ENCODE measurements at regions not wholly inside any gene's neighbourhood (a gene's known extent, or its start where the extent isn't known, plus 50 kb on each side); places are given as distances from the start of the nearest gene placed in this dataset.

DNA sequence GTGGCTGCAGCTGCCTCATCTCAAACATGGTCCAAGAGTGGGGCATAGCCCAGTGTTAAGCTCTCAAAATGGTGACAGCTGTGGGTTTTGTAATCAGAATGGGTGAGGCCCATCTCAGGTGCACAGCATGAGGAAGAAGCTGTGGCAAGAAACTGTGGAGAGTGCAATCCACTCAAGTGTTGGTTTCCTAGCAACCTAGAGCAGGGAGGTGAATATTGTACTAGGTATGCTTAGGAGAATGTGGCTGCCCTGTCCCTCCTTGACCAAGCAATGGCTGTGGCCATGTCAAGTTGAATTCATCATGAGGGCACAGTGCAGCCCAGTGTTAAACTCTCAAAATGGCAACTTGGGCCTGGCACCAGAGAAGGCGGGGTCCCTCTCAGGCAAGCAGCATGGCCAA lies 160.5 kb upstream of the KCNN2 start:
- H3K27me3 ChIP-seq (ENCODE audit: low read length): no peaks in the 10 kb centered on the region
- no peaks in the 10 kb centered on the region for H3F3A ChIP-seq (ENCODE audit: insufficient read depth)

DNA sequence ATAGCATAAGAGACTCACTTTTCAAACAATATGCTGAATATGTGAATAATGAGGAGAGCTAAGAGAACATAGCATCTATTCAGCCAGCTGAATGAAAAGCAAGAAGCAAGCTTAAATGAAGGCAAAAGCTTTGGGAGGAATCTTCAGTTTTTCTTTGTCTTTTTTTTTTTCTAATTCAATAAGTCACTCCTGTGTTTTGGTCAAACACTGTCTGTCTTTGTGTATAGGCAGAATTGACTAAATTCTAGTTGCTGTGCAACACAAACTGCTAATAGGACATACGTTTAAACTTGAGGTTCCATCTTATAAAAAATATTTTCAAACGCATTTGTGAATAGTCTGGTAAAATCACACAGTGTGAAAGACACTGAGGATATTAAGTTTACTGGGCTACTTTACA lies 156.9 kb upstream of the KCNN2 start:
- no peak overlapping the region for H3K4me2 ChIP-seq (ENCODE audit: low read depth, low read length, poor library complexity, severe bottlenecking)
- TF ChIP-seq, protein P1, sequence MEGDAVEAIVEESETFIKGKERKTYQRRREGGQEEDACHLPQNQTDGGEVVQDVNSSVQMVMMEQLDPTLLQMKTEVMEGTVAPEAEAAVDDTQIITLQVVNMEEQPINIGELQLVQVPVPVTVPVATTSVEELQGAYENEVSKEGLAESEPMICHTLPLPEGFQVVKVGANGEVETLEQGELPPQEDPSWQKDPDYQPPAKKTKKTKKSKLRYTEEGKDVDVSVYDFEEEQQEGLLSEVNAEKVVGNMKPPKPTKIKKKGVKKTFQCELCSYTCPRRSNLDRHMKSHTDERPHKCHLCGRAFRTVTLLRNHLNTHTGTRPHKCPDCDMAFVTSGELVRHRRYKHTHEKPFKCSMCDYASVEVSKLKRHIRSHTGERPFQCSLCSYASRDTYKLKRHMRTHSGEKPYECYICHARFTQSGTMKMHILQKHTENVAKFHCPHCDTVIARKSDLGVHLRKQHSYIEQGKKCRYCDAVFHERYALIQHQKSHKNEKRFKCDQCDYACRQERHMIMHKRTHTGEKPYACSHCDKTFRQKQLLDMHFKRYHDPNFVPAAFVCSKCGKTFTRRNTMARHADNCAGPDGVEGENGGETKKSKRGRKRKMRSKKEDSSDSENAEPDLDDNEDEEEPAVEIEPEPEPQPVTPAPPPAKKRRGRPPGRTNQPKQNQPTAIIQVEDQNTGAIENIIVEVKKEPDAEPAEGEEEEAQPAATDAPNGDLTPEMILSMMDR (IDR thresholded peaks at IDR 0.05; ENCODE audit: insufficient read depth, low read length, poor library complexity, severe bottlenecking): no peak
- TF ChIP-seq EZH2phosphoT487 (conservative IDR thresholded peaks at IDR 0.05; ENCODE audit: low read length): no peak

More for the DNA sequence above, 160.5 kb upstream of the KCNN2 start:
- H3K4me2 ChIP-seq (ENCODE audit: low read depth, low read length, poor library complexity, severe bottlenecking): no peak overlapping the region
- H3K36me3 ChIP-seq (ENCODE audit: low read length): no peaks in the 10 kb centered on the region
- no peaks in the 10 kb centered on the region for H3K9me2 ChIP-seq (replicated peaks; ENCODE audit: insufficient read depth, low read length)
- no peak overlapping the region for H3K9ac ChIP-seq (ENCODE audit: low read length)
- H2AFZ ChIP-seq (ENCODE audit: low read depth, low read length, severe bottlenecking): no peak overlapping the region
- H3K79me2 ChIP-seq (ENCODE audit: insufficient read depth, low read length): no peaks in the 10 kb centered on the region
- no peaks in the 10 kb centered on the region for H4K20me1 ChIP-seq (ENCODE audit: low read depth, low read length)
- no peak overlapping the region for H3K27ac ChIP-seq (ENCODE audit: low read depth, low read length)
- no peak overlapping the region for H3K4me3 ChIP-seq (ENCODE audit: insufficient read depth, low read length, poor library complexity, severe bottlenecking)
- H3K9me3 ChIP-seq (ENCODE audit: insufficient read depth, low read length): no peaks in the 10 kb centered on the region
- TF ChIP-seq EZH2phosphoT487 (conservative IDR thresholded peaks at IDR 0.05; ENCODE audit: low read length): no peak
- TF ChIP-seq, protein P1 (IDR thresholded peaks at IDR 0.05; ENCODE audit: insufficient read depth, low read length, poor library complexity, severe bottlenecking): no peak

GRCh38 chr5:114206640-114207039 lies 155.2 kb upstream of the KCNN2 start:
- H3K9me3 ChIP-seq (ENCODE audit: insufficient read depth, low read length): no peaks in the 10 kb centered on the region
- no peaks in the 10 kb centered on the region for H3K79me2 ChIP-seq (ENCODE audit: insufficient read depth, low read length)
- no peaks in the 10 kb centered on the region for H3F3A ChIP-seq (ENCODE audit: insufficient read depth)
- no peak overlapping the region for H3K4me2 ChIP-seq (ENCODE audit: low read depth, low read length, poor library complexity, severe bottlenecking)
- no peak overlapping the region for H3K27ac ChIP-seq (ENCODE audit: low read depth, low read length)
- no peaks in the 10 kb centered on the region for H3K9me2 ChIP-seq (replicated peaks; ENCODE audit: insufficient read depth, low read length)
- TF ChIP-seq EZH2phosphoT487 (conservative IDR thresholded peaks at IDR 0.05; ENCODE audit: low read length): no peak
- TF ChIP-seq, protein P1 (IDR thresholded peaks at IDR 0.05; ENCODE audit: insufficient read depth, low read length, poor library complexity, severe bottlenecking): no peak
- no peaks in the 10 kb centered on the region for H3K36me3 ChIP-seq (ENCODE audit: low read length)
- H2AFZ ChIP-seq (ENCODE audit: low read depth, low read length, severe bottlenecking): no peak overlapping the region
- no peaks in the 10 kb centered on the region for H4K20me1 ChIP-seq (ENCODE audit: low read depth, low read length)
- no peaks in the 10 kb centered on the region for H3K27me3 ChIP-seq (ENCODE audit: low read length)
- H3K9ac ChIP-seq (ENCODE audit: low read length): no peak overlapping the region
- no peak overlapping the region for H3K4me3 ChIP-seq (ENCODE audit: insufficient read depth, low read length, poor library complexity, severe bottlenecking)

More for the DNA sequence above, 156.9 kb upstream of the KCNN2 start:
- Histone ChIP-seq H3K36me3 (ENCODE audit: low read length) (no peaks in the 10 kb centered on the region), H3K9me2 (replicated peaks; ENCODE audit: insufficient read depth, low read length) (no peaks in the 10 kb centered on the region), H3K4me3 (ENCODE audit: insufficient read depth, low read length, poor library complexity, severe bottlenecking) (no peak overlapping the region), H3K27me3 (ENCODE audit: low read length) (no peaks in the 10 kb centered on the region), H3K27ac (ENCODE audit: low read depth, low read length) (no peak overlapping the region), H2AFZ (ENCODE audit: low read depth, low read length, severe bottlenecking) (no peak overlapping the region), H3K9ac (ENCODE audit: low read length) (no peak overlapping the region), H3F3A (ENCODE audit: insufficient read depth) (no peaks in the 10 kb centered on the region), H4K20me1 (ENCODE audit: low read depth, low read length) (no peaks in the 10 kb centered on the region), H3K79me2 (ENCODE audit: insufficient read depth, low read length) (no peaks in the 10 kb centered on the region), H3K9me3 (ENCODE audit: insufficient read depth, low read length) (no peaks in the 10 kb centered on the region)

Data from SU-DHL-6 (cell line).